GM18499 (cell line): ENCODE measurements at regions not wholly inside any gene's neighbourhood (a gene's known extent, or its start where the extent isn't known, plus 50 kb on each side); places are given as distances from the start of the nearest gene placed in this dataset.
"Not testable (repeated sequence)": the region's sequence is repeated elsewhere in the genome, so short reads cannot be mapped to it uniquely, and the experiment has no call there.

Source experiments
- ATAC-seq: cut with Tn5 transposase; IDR thresholded peaks from one replicate; pipeline ENCODE4 v1.9.1; 2021; ENCODE audit warnings: moderate number of reproducible peaks; ENCODE audit not compliant: insufficient read depth, unreplicated experiment

GRCh38 chr14:44730860-44731259, 223.8 kb upstream of the FSCB start:
- ATAC-seq = no peak

- not testable (repeated sequence) for ATAC-seq
These were observed 214.3 kb upstream of the FSCB start for GRCh38 chr14:44721395-44721794.

- no peak for ATAC-seq
These were observed 213.6 kb upstream of the FSCB start for GRCh38 chr14:44720707-44721106.

- ATAC-seq = no peak
These were observed 205.1 kb upstream of the FSCB start for GRCh38 chr14:44712024-44712815.

- no peak for ATAC-seq
These were observed 194.6 kb upstream of the FSCB start for GRCh38 chr14:44701563-44702263.

GRCh38 chr14:44700694-44701093, 193.6 kb upstream of the FSCB start:
- ATAC-seq = no peak

- no peak for ATAC-seq
These were observed 193.1 kb upstream of the FSCB start for GRCh38 chr14:44700184-44700583.

- ATAC-seq = no peak
These were observed 192.3 kb upstream of the FSCB start for GRCh38 chr14:44699391-44699790.

- ATAC-seq = no peak
These were observed 162.4 kb upstream of the FSCB start for GRCh38 chr14:44669496-44669895.

- no peak for ATAC-seq
These were observed 156.1 kb upstream of the FSCB start for GRCh38 chr14:44663136-44663535.

- ATAC-seq = no peak
These were observed 155.3 kb upstream of the FSCB start for GRCh38 chr14:44662250-44662891.

GRCh38 chr14:44658389-44658696, 151.3 kb upstream of the FSCB start:
- no peak for ATAC-seq

- no peak for ATAC-seq
These were observed 150.8 kb upstream of the FSCB start for GRCh38 chr14:44657696-44658388.

GRCh38 chr14:44657203-44657602, 150.1 kb upstream of the FSCB start:
- no peak for ATAC-seq

GRCh38 chr14:44654591-44654990, 147.5 kb upstream of the FSCB start:
- ATAC-seq = no peak

- no peak for ATAC-seq
These were observed 146.6 kb upstream of the FSCB start for GRCh38 chr14:44653641-44654040.

GRCh38 chr14:44652640-44653039, 145.6 kb upstream of the FSCB start:
- ATAC-seq = no peak

GRCh38 chr14:44649061-44649460, 142.0 kb upstream of the FSCB start:
- no peak for ATAC-seq

GRCh38 chr14:44640416-44640815, 133.3 kb upstream of the FSCB start:
- no peak for ATAC-seq

GRCh38 chr14:44639781-44640385, 132.8 kb upstream of the FSCB start:
- no peak for ATAC-seq

GRCh38 chr14:44634692-44635091, 127.6 kb upstream of the FSCB start:
- ATAC-seq = no peak
